ENCODE measurements at regions not wholly inside any gene's neighbourhood (a gene's known extent, or its start where the extent isn't known, plus 50 kb on each side); places are given as distances from the start of the nearest gene placed in this dataset.

DNA sequence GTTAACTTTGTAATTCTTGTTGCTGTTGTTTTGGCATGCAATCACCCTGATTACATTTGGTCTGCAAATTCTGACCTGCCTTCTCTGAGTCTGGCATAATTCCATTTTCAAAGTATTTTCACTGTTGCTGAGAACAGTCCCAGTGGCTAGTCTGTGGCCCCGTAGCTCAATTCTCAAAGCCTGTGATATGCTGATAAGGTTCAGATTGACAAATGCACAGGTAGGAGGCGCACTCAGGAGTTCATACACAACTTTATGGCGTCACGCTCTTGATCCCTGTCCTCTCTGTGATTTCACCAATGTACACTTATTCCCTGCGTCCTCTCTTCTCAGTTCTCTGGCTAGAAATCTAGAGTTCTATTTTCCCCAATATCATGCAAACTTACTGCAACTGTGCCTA is 376.6 kb upstream of the SLCO3A1 start:
- DNase-seq, result no peak

DNA sequence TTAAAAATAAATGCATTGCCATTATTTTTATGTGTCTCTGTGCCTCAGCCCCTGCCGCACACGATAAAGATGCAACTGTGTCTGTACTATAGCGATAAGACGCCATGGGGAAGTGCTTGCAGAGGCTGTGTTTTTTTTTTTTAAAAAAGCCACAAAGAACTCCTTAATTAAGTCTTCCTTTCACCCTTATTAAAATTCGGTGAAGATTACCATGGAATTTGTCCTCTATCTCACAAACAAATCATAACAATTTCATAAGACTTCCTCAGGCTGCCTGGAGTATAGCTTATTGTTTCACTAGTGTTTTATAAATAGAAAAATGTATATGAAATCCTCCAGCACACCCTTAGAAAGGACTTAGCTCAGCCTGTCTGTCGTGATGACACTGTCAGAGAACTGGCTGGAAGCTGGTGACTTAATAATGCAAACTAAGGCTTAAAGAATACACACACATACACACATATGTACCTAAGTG is 374.8 kb upstream of the SLCO3A1 start:
- no peak for DNase-seq

GRCh38 chr15:91480426-91480825 is 373.1 kb upstream of the SLCO3A1 start:
- DNase-seq, result no peak

- DNase-seq, result no peak
Measured at GRCh38 chr15:91482799-91483198, 370.7 kb upstream of the SLCO3A1 start.

GRCh38 chr15:91484141-91484540 is 369.4 kb upstream of the SLCO3A1 start:
- DNase-seq, result no peak

DNA sequence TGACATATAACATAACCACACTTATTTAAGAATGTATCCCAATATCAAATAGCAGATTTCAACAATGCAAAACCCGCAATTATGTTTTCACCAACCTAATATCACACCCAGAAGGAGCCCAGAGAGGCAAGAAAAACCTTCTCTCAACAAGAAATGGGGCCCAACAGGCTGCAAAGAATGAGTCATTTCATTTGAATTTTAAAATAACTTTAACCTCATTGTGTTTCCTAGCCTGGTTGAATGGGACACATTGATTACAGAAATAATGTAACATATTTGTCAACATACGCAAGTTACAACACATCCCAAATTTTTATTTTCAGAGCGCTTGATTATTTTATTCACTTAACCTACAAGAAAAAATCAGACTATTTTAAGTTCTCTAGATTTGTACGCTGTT is 365.1 kb upstream of the SLCO3A1 start:
- DNase-seq, result no peak

DNA sequence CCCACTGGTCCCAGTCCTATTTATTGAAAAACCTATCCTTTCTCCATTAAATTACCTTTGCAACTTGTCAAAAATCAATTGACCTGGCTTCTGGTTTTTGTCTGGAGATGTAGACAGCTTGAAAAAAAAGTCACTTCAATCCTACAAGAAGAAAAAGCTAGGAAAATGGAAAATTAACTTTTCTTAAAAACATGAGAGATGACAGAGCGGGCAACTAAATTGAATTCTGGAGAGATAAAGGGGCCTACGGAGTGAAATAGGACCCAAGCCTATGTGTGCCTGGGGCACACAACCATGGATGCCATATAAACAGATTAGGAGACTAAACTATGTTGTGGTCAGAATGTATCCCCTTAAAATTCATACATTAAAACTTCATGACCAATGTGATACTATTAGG is 363.3 kb upstream of the SLCO3A1 start:
- no peak for DNase-seq

- DNase-seq, result no peak
Measured at GRCh38 chr15:91491101-91491950, 362.2 kb upstream of the SLCO3A1 start.

- no peak for DNase-seq
Measured at GRCh38 chr15:91496754-91497691, 356.5 kb upstream of the SLCO3A1 start.

DNA sequence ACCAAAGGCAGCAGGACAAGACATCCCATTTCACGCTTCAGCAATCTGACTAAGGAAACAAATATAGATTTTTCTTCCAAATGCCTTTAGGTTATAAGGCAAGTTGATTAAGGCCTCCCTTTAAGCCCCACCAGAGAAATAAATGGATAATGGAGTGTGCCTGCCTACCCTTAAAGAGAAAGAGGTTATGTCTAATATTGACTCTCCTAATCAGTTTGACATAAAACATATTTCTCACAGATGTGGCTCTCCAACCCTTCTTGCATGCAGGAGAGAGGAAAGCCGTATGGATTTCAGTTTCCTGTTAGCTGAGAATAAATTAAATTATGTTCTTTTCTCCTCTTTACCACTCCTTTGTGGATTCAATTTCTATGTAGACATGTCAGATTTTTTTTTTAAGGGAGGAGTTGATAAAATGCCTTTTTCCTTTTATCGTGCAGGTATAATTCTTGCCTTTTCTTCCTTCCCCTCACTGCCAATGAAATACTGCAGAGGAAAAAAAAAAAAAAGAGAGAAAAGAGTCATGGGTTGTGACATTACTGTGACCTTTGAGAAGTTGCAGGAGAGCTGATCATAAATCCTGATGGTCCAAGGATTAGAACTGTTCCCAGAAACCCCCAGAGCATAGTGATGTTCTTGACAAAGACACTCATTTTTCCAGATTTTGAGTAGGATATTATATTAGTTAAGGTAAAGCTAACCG is 355.3 kb upstream of the SLCO3A1 start:
- DNase-seq, result no peak

DNA sequence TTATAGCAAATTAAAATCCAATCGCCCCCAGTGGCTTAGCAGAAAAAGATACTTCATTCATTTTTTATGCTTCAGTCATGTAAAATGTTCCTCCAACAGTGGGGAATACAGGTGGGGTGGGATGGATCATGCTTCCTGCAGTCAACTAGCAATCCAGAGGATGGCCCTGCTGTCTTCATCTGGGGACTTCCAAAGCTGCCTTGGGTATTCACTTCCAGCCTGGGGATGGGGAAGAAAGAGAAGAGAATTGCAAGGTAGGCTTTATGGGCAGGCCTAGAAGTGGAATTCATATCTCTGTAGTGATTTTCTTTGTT is 354.8 kb upstream of the SLCO3A1 start:
- DNase-seq, result no peak

DNA sequence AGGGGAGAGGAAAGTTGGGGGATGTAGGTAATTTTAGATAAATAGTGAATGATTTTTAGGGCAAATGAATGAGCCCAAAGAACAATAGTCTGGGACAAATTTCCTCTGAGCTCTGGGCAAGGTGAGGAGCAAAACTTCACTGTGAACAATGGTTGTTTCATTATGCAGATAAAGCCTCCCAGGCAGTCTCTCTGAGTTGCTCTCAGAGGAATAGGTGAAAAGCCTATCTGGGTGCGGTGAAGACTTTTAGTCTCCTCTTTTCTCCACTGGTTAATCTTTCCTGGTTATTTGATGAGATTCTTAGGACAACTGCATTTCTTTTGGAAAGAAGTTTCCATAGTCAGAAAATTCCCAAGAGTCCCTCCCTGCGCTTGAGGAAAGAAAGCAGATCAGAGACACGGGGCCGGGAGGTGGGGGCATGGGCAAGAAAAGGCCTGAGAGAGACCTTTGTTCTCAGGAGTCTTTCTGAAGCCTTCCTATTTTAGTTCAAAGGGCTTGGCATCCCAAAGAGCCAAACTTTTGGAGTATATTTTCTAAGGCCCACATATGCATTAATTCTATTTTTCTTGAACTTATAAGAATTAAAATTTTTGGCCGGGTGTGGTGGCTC is 353.6 kb upstream of the SLCO3A1 start:
- no peak for DNase-seq

- no peak for DNase-seq
Measured at GRCh38 chr15:91508633-91509032, 344.9 kb upstream of the SLCO3A1 start.

DNA sequence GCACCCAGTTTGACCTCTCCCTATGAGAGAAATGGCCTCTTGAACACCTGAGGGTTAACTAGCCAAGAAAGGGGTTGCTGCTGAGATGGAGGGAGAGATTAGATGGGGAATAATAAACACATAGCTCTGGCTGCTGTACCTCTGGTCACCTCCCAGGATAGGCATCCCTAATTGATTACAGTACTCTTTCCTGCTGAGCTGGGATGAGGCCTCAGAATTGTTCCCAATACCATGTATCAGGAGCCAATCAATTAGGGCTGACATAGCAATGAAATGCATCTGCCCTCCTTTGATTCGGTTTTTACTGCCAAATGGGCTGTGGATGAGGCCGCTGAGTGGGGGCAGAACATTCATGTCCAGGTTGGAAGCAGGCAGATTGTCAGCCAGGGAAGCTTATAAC is 339.4 kb upstream of the SLCO3A1 start:
- DNase-seq, result no peak

DNA sequence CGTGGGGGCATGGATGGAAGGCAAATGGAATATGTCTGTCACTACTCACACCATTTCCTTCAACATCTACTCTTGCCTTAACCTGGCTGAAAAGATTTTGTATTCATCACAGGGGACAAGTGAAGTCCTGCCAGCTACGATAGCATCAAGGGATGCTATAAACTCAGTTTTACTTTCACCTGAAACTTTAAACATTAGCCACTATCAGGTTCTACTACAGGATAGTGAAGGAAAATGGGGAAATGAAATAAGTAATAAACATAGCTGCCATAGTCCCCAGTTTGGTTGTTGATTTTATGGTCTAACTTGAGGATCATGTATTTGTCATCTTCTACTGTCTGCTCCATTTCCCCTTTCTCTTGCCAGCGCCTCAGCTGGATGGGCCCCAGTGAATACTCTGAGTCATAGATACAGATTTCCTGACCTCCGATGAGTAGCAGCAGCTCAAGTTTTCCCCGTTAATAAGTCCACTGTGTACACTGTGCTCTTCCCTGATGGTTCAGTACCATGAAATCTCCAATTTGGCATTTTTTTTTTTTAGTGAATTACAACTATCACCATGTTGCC is 338.2 kb upstream of the SLCO3A1 start:
- no peak for DNase-seq

DNA sequence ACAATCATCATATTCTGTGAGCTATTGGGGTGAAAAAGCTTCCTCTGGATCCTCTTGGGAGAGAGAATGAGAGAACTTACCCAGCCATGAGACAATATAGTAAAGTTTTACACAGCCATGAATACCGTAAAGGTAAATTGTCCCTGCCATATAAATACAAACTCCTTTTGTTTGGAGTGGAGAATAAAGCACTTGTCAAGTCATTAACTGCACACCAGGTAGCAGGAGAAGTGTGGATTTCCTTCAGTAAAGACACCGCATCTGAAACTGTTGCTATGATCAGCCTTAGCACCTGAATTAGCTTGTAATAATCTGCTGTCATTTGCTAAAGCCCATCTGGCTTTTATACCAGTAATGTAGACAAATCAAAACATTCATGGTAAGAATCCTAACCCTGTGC is 336.6 kb upstream of the SLCO3A1 start:
- no peak for DNase-seq

DNA sequence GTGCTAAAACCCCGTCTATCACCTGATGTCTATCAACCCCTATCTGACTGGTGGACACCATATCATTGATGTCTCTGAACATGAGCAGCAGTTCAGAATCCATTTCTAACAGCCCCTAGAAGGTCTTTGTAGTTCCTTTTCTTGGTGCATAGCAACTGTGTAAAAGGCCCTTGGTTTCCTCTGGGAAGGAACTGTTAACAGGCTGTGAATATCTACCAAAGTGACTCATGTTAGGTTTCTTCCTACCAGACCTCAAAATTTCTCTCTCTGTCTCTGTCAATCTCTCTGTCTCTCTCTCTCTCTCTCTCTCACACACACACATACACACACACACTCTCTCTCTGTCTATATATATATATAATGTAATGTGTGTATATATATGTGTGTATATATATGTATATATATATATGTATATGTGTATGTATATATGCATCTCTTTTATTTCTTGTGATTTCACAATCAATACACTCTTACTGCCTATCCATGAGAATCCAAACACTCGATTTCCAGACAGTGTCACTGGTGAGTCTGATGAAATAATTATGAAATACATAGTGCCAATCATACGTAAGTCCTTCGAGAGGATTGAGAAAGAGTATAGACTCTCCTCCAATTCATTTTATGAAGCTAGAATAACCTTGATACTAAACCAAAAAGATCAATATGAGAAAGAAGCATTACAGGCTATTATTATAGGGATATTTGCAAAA is 335.9 kb upstream of the SLCO3A1 start:
- DNase-seq, result no peak

DNA sequence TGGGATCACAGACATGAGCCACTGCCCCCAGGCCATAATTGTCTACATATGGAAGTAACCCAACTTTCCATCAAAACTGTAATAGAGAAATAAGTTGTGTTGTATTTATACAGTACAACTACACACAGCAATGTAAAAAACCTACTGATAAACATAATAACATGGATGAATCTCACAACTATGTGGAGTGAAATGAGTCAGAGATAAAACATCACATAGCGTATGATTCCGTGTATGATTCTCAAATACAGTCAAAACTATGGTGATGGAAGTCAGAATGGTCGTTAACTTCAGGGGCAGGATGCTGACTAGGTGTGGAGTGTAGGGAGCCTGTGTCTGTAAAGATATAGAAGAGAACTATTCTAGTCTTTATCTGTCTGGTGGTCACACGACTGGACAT is 332.7 kb upstream of the SLCO3A1 start:
- no peak for DNase-seq

GRCh38 chr15:91521548-91521947 is 332.0 kb upstream of the SLCO3A1 start:
- no peak for DNase-seq

GRCh38 chr15:91521996-91522395 is 331.5 kb upstream of the SLCO3A1 start:
- no peak for DNase-seq

GRCh38 chr15:91522605-91523332 is 330.7 kb upstream of the SLCO3A1 start:
- no peak for DNase-seq
